ENCODE measurements at regions not wholly inside any gene's neighbourhood (a gene's known extent, or its start where the extent isn't known, plus 50 kb on each side); places are given as distances from the start of the nearest gene placed in this dataset.

DNA sequence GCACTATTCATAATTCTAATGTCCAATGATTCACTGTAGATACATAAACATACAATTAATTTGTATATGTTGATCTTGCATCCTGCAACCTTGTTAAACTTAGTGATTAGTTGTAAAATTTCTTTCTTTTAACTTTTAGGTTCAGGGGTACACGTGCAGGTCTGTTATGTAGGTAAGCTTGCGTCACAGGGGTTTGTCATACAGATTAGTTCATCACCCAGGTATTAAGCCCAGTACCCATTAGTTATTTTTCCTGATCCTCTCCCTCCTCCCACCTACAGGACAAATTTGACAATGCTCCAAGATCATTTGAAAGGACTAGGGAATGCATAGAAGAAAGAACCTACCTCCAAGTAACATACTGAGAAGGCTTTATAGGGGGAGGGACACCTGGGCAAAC lies 290.1 kb downstream of the SRBD1 start:
- Mint-ChIP-seq H3K4me1 (ENCODE audit: low read depth, unreplicated experiment) (no peaks in the 10 kb centered on the region), H3K4me3 (ENCODE audit: unreplicated experiment) (no peak overlapping the region), H3K36me3 (ENCODE audit: unreplicated experiment) (peaks cover 17% of the 10 kb centered on the region), H3K27ac (ENCODE audit: unreplicated experiment) (no peak overlapping the region), H3K9me3 (ENCODE audit: unreplicated experiment) (peaks cover 5% of the 10 kb centered on the region), H3K27me3 (ENCODE audit: unreplicated experiment) (no peaks in the 10 kb centered on the region)
- TF ChIP-seq, protein P1, sequence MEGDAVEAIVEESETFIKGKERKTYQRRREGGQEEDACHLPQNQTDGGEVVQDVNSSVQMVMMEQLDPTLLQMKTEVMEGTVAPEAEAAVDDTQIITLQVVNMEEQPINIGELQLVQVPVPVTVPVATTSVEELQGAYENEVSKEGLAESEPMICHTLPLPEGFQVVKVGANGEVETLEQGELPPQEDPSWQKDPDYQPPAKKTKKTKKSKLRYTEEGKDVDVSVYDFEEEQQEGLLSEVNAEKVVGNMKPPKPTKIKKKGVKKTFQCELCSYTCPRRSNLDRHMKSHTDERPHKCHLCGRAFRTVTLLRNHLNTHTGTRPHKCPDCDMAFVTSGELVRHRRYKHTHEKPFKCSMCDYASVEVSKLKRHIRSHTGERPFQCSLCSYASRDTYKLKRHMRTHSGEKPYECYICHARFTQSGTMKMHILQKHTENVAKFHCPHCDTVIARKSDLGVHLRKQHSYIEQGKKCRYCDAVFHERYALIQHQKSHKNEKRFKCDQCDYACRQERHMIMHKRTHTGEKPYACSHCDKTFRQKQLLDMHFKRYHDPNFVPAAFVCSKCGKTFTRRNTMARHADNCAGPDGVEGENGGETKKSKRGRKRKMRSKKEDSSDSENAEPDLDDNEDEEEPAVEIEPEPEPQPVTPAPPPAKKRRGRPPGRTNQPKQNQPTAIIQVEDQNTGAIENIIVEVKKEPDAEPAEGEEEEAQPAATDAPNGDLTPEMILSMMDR (IDR thresholded peaks at IDR 0.05; ENCODE audit: partially characterized antibody, unreplicated experiment): no peak
- no peak for DNase-seq

- Mint-ChIP-seq H3K27ac (ENCODE audit: unreplicated experiment) (no peak overlapping the region), H3K9me3 (ENCODE audit: unreplicated experiment) (peaks cover 5% of the 10 kb centered on the region), H3K4me1 (ENCODE audit: low read depth, unreplicated experiment) (no peaks in the 10 kb centered on the region), H3K36me3 (ENCODE audit: unreplicated experiment) (peaks cover 17% of the 10 kb centered on the region), H3K4me3 (ENCODE audit: unreplicated experiment) (no peak overlapping the region), H3K27me3 (ENCODE audit: unreplicated experiment) (no peaks in the 10 kb centered on the region)
- DNase-seq: no peak
- TF ChIP-seq, protein P1 (IDR thresholded peaks at IDR 0.05; ENCODE audit: partially characterized antibody, unreplicated experiment): no peak
Observed at GRCh38 chr2:45319683-45320455, 291.2 kb downstream of the SRBD1 start.

DNA sequence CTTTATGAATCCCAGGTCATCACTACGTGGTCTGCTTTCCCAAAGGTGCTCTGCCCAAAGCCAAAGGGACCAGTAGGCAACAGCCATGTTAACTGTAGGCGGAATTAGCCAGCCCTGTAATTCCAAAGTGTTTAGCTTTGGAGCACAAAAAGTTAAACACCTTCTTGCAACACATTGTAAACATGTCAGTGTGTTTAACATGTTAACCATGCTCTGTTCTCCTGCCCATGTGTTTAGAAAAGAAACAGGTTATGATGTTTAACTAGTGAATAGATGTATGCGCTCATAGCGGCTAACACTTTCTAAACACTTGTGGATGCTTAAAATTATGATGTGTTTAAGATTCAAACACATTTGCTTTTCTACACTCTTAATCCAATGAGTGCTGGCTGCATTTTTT lies 292.4 kb downstream of the SRBD1 start:
- no peak overlapping the region for H3K27ac Mint-ChIP-seq (ENCODE audit: unreplicated experiment)
- peaks cover 5% of the 10 kb centered on the region for H3K9me3 Mint-ChIP-seq (ENCODE audit: unreplicated experiment)
- H3K27me3 Mint-ChIP-seq (ENCODE audit: unreplicated experiment): no peaks in the 10 kb centered on the region
- TF ChIP-seq, protein P1 (IDR thresholded peaks at IDR 0.05; ENCODE audit: partially characterized antibody, unreplicated experiment): no peak
- no peak overlapping the region for H3K4me3 Mint-ChIP-seq (ENCODE audit: unreplicated experiment)
- no peaks in the 10 kb centered on the region for H3K4me1 Mint-ChIP-seq (ENCODE audit: low read depth, unreplicated experiment)
- peaks cover 12% of the 10 kb centered on the region for H3K36me3 Mint-ChIP-seq (ENCODE audit: unreplicated experiment)
- no peak for DNase-seq

DNA sequence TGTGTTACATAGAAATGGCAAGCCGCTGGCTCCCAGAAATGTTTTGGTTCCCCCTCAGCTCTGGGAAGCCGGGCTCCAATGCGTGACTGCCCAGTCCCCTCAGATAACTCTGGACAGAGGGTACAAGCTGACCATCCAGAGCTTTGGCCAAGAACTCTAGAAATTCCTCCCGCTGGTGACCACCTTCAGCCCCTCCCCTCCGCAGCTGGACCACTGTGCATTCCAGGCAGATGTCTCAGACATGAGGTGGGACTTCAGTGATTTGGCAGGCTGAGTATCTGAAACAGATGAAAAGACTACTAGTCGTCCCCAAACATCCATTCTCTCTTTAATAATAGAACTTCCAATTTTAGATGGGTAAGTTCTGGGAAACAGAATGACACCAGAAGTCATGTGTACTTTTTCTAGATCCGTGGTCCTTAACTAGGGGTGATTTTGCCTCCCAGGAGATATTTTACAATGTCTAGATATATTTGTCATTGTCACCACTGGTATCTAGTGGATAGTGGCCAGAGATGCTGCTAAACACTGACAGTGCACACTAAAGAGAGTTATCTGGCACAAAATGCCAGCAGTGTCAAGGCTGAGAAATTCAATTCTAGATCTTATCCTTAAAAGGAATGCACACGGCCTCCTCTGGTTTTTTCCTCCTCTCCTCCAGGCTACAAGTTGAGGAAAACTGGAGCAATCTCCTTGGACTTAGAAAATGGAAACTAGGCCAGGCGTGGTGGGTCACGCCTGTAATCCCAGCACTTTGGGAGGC lies 294.3 kb downstream of the SRBD1 start:
- Mint-ChIP-seq H3K27ac (ENCODE audit: unreplicated experiment) (no peak overlapping the region), H3K4me3 (ENCODE audit: unreplicated experiment) (no peak overlapping the region), H3K4me1 (ENCODE audit: low read depth, unreplicated experiment) (no peaks in the 10 kb centered on the region), H3K27me3 (ENCODE audit: unreplicated experiment) (no peaks in the 10 kb centered on the region), H3K9me3 (ENCODE audit: unreplicated experiment) (peaks cover 5% of the 10 kb centered on the region), H3K36me3 (ENCODE audit: unreplicated experiment) (peaks cover 12% of the 10 kb centered on the region)
- TF ChIP-seq, protein P1 (IDR thresholded peaks at IDR 0.05; ENCODE audit: partially characterized antibody, unreplicated experiment): no peak
- no peak for DNase-seq

DNA sequence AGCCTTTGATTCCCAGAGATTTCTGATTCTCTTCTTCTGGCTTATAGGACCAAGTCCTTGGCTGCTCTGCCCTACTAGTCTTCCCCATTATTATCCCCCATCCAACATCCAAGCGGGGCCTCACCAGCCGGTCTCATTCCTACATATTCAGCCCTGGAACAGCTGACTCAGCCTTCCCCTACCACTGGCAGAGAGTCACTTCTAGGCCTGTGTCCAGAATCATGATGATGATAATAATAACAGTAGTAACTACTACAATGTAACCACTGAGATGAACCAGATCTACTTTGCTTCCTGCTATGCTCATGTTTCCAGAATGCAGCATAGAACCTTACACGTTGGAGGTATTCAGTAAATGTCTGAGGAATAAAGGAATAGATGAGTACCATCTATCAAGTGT lies 295.2 kb downstream of the SRBD1 start:
- Mint-ChIP-seq H3K27ac (ENCODE audit: unreplicated experiment) (no peak overlapping the region), H3K9me3 (ENCODE audit: unreplicated experiment) (peaks cover 1% of the 10 kb centered on the region), H3K36me3 (ENCODE audit: unreplicated experiment) (peaks cover 12% of the 10 kb centered on the region), H3K27me3 (ENCODE audit: unreplicated experiment) (no peaks in the 10 kb centered on the region), H3K4me3 (ENCODE audit: unreplicated experiment) (no peak overlapping the region), H3K4me1 (ENCODE audit: low read depth, unreplicated experiment) (no peaks in the 10 kb centered on the region)
- DNase-seq: no peak
- TF ChIP-seq, protein P1 (IDR thresholded peaks at IDR 0.05; ENCODE audit: partially characterized antibody, unreplicated experiment): no peak
